Panc1 (cell line): ENCODE measurements at regions not wholly inside any gene's neighbourhood (a gene's known extent, or its start where the extent isn't known, plus 50 kb on each side); places are given as distances from the start of the nearest gene placed in this dataset.

Source experiments
- POLR2AphosphoS5 ChIP-seq: IDR thresholded peaks from 2 replicates; pipeline ENCODE4 v1.6.1; 2012; ENCODE audit warnings: mild to moderate bottlenecking, low read depth, low read length, moderate library complexity
- TCF7L2 ChIP-seq: IDR thresholded peaks from 2 replicates; pipeline ENCODE4 v1.6.1; 2011; ENCODE audit warnings: mild to moderate bottlenecking, low read depth, low read length, inconsistent platforms
- TF ChIP-seq, protein P1 (sequence below): fragments of 450-650 bp; IDR thresholded peaks from 2 replicates; pipeline ENCODE4 v1.5.1; 2017; ENCODE audit warnings: mild to moderate bottlenecking
- TF ChIP-seq, protein P2 (sequence below), 2 experiments: IDR thresholded peaks; 2 replicates each; pipeline ENCODE4 v1.6.1; 2011 to 2012; ENCODE audit warnings: low read depth in 2 of 2, control low read depth in 1 of 2, low read length in 1 of 2, mild to moderate bottlenecking in 1 of 2, moderate library complexity in 1 of 2; ENCODE audit not compliant: insufficient read depth in 1 of 2

DNA sequence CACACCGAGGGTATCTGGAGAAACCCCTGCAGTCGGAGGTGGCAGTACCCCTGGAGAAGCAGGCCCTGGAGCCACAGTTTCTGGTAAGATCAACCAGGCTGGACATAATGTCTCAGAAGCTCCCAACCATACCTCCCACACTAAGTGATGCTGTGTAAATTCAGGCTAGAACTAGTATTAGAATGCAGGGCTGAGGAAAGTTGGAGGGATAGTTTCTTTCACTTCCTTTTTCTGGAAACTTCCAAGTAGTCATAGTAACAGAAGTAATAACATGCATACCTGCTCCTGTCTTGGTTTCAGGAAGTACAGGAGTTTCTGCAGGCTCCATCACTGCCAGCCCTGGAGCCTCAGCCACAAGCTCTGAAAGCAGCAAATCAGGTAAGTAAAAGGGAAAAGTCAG lies 228.1 kb upstream of the CNTN1 start:
- TF ChIP-seq POLR2AphosphoS5: no peak
- TF ChIP-seq, protein P1, sequence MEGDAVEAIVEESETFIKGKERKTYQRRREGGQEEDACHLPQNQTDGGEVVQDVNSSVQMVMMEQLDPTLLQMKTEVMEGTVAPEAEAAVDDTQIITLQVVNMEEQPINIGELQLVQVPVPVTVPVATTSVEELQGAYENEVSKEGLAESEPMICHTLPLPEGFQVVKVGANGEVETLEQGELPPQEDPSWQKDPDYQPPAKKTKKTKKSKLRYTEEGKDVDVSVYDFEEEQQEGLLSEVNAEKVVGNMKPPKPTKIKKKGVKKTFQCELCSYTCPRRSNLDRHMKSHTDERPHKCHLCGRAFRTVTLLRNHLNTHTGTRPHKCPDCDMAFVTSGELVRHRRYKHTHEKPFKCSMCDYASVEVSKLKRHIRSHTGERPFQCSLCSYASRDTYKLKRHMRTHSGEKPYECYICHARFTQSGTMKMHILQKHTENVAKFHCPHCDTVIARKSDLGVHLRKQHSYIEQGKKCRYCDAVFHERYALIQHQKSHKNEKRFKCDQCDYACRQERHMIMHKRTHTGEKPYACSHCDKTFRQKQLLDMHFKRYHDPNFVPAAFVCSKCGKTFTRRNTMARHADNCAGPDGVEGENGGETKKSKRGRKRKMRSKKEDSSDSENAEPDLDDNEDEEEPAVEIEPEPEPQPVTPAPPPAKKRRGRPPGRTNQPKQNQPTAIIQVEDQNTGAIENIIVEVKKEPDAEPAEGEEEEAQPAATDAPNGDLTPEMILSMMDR: no peak
- no peak for TF ChIP-seq TCF7L2
- TF ChIP-seq, protein P2, sequence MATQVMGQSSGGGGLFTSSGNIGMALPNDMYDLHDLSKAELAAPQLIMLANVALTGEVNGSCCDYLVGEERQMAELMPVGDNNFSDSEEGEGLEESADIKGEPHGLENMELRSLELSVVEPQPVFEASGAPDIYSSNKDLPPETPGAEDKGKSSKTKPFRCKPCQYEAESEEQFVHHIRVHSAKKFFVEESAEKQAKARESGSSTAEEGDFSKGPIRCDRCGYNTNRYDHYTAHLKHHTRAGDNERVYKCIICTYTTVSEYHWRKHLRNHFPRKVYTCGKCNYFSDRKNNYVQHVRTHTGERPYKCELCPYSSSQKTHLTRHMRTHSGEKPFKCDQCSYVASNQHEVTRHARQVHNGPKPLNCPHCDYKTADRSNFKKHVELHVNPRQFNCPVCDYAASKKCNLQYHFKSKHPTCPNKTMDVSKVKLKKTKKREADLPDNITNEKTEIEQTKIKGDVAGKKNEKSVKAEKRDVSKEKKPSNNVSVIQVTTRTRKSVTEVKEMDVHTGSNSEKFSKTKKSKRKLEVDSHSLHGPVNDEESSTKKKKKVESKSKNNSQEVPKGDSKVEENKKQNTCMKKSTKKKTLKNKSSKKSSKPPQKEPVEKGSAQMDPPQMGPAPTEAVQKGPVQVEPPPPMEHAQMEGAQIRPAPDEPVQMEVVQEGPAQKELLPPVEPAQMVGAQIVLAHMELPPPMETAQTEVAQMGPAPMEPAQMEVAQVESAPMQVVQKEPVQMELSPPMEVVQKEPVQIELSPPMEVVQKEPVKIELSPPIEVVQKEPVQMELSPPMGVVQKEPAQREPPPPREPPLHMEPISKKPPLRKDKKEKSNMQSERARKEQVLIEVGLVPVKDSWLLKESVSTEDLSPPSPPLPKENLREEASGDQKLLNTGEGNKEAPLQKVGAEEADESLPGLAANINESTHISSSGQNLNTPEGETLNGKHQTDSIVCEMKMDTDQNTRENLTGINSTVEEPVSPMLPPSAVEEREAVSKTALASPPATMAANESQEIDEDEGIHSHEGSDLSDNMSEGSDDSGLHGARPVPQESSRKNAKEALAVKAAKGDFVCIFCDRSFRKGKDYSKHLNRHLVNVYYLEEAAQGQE (IDR thresholded peaks at IDR 0.05; ENCODE audit: insufficient read depth in 1 of 2, low read depth in 2 of 2, low read length in 1 of 2): no peak
